ENCODE measurements at regions not wholly inside any gene's neighbourhood (a gene's known extent, or its start where the extent isn't known, plus 50 kb on each side); places are given as distances from the start of the nearest gene placed in this dataset.

- no peak for TF ChIP-seq CTCF (conservative IDR thresholded peaks at IDR 0.05)
- H3K27ac ChIP-seq, result no peak overlapping the region
These were observed 143.8 kb upstream of the PCLO start for GRCh38 chr7:83306502-83306901.

- H3K27ac ChIP-seq, result no peak overlapping the region
- TF ChIP-seq CTCF (conservative IDR thresholded peaks at IDR 0.05), result no peak
These were observed 142.3 kb upstream of the PCLO start for GRCh38 chr7:83305027-83305426.

GRCh38 chr7:83301416-83301815, 138.7 kb upstream of the PCLO start:
- no peak overlapping the region for H3K27ac ChIP-seq
- no peak for TF ChIP-seq CTCF (conservative IDR thresholded peaks at IDR 0.05)

GRCh38 chr7:83290211-83290610, 127.5 kb upstream of the PCLO start:
- H3K27ac ChIP-seq, result no peak overlapping the region
- no peak for TF ChIP-seq CTCF (conservative IDR thresholded peaks at IDR 0.05)

- no peak overlapping the region for H3K27ac ChIP-seq
- no peak for TF ChIP-seq CTCF (conservative IDR thresholded peaks at IDR 0.05)
These were observed 126.8 kb upstream of the PCLO start for GRCh38 chr7:83289419-83289993.

- TF ChIP-seq CTCF (conservative IDR thresholded peaks at IDR 0.05), result no peak
These were observed 118.0 kb upstream of the PCLO start for GRCh38 chr7:83280671-83281070.

GRCh38 chr7:83276250-83276649, 113.6 kb upstream of the PCLO start:
- TF ChIP-seq CTCF (conservative IDR thresholded peaks at IDR 0.05), result no peak
- no peak overlapping the region for H3K27ac ChIP-seq

More at GRCh38 chr7:83280671-83281070, 118.0 kb upstream of the PCLO start:
- H3K27ac ChIP-seq, result no peak overlapping the region

Data from VCaP (cell line).